ENCODE measurements at regions not wholly inside any gene's neighbourhood (a gene's known extent, or its start where the extent isn't known, plus 50 kb on each side); places are given as distances from the start of the nearest gene placed in this dataset.

- no peak for DNase-seq
Observed at GRCh38 chr13:76414320-76414719, 471.9 kb downstream of the KCTD12 start.

GRCh38 chr13:76406243-76406642 is 480.0 kb downstream of the KCTD12 start:
- no peak for DNase-seq

- no peak for DNase-seq
Observed at GRCh38 chr13:76398425-76398824, 487.8 kb downstream of the KCTD12 start.

GRCh38 chr13:76397413-76397812 is 488.8 kb downstream of the KCTD12 start:
- no peak for DNase-seq

GRCh38 chr13:76389321-76389720 is 496.9 kb downstream of the KCTD12 start:
- no peak for DNase-seq

GRCh38 chr13:76387566-76387965 is 498.6 kb downstream of the KCTD12 start:
- no peak for DNase-seq

GRCh38 chr13:76386321-76386720 is 499.9 kb downstream of the KCTD12 start:
- no peak for DNase-seq

GRCh38 chr13:76385586-76385985 is 500.6 kb downstream of the KCTD12 start:
- DNase-seq = no peak

- no peak for DNase-seq
Observed at GRCh38 chr13:76383676-76384461, 502.3 kb downstream of the KCTD12 start.

- no peak for DNase-seq
Observed at GRCh38 chr13:76380446-76381065, 505.6 kb downstream of the KCTD12 start.

- no peak for DNase-seq
Observed at GRCh38 chr13:76379341-76380105, 506.7 kb downstream of the KCTD12 start.

- no peak for DNase-seq
Observed at GRCh38 chr13:76378767-76379166, 507.4 kb downstream of the KCTD12 start.

GRCh38 chr13:76363682-76364289 is 522.4 kb downstream of the KCTD12 start:
- no peak for DNase-seq

GRCh38 chr13:76361868-76362267 is 524.3 kb downstream of the KCTD12 start:
- DNase-seq = no peak

GRCh38 chr13:76351541-76352229 is 534.5 kb downstream of the KCTD12 start:
- no peak for DNase-seq

- no peak for DNase-seq
Observed at GRCh38 chr13:76350399-76350798, 535.8 kb downstream of the KCTD12 start.

GRCh38 chr13:76349700-76350099 is 536.5 kb downstream of the KCTD12 start:
- DNase-seq = no peak

GRCh38 chr13:76339649-76340048 is 546.6 kb downstream of the KCTD12 start:
- DNase-seq = no peak

- no peak for DNase-seq
Observed at GRCh38 chr13:76338003-76338402, 548.2 kb downstream of the KCTD12 start.

GRCh38 chr13:76336889-76337844 is 549.0 kb downstream of the KCTD12 start:
- no peak for DNase-seq

- DNase-seq = no peak
Observed at GRCh38 chr13:76335463-76335862, 550.7 kb downstream of the KCTD12 start.

Measured in NCI-H774 (cell line).